HepG2 (cell line): ENCODE measurements at regions not wholly inside any gene's neighbourhood (a gene's known extent, or its start where the extent isn't known, plus 50 kb on each side); places are given as distances from the start of the nearest gene placed in this dataset.

ENCODE experiments used
- CTCF ChIP-seq: sonication (generic); formaldehyde crosslinking; IDR thresholded peaks from 2 replicates; pipeline ENCODE4 v1.5.0; 2020; ENCODE audit warnings: mild to moderate bottlenecking, missing genetic modification reagents, moderate library complexity
- ETV6 ChIP-seq: sonication (generic); formaldehyde crosslinking; conservative IDR thresholded peaks from 2 replicates; pipeline ENCODE4 v1.4.0; 2020; ENCODE audit warnings: missing genetic modification reagents
- POLR2A ChIP-seq, 2 experiments: IDR thresholded peaks; 2 replicates each; pipeline ENCODE4 v1.6.1; 2011; ENCODE audit warnings: low read depth in 2 of 2, low read length in 2 of 2, mild to moderate bottlenecking in 1 of 2, moderate library complexity in 1 of 2; ENCODE audit not compliant: insufficient read depth in 1 of 2
- SNAPC2 ChIP-seq: sonication (generic); formaldehyde crosslinking; IDR thresholded peaks from 2 replicates; pipeline ENCODE4 v1.8.1; 2022; ENCODE audit warnings: mild to moderate bottlenecking, missing genetic modification reagents
- SRF ChIP-seq: IDR thresholded peaks from 2 replicates; pipeline ENCODE4 v1.6.1; 2011; ENCODE audit warnings: mild to moderate bottlenecking, low read depth, low read length, moderate library complexity
- ZSCAN21 ChIP-seq: sonication (generic); formaldehyde crosslinking; IDR thresholded peaks from 2 replicates; pipeline ENCODE4 v1.8.0; 2022; ENCODE audit warnings: mild to moderate bottlenecking, missing genetic modification reagents, moderate library complexity, borderline replicate concordance

- TF ChIP-seq CTCF (CRISPR knock-in tag) (no peak), SRF (no peak), ZSCAN21 (CRISPR knock-in tag) (no peak), SNAPC2 (no peak), ETV6 (CRISPR knock-in tag) (no peak), POLR2A (IDR thresholded peaks at IDR 0.05; ENCODE audit: insufficient read depth in 1 of 2, low read depth in 2 of 2, low read length in 2 of 2) (no peak)
Observed at GRCh38 chrX:20947411-20947912, 426.8 kb upstream of the CNKSR2 start.
